ENCODE measurements at regions not wholly inside any gene's neighbourhood (a gene's known extent, or its start where the extent isn't known, plus 50 kb on each side); places are given as distances from the start of the nearest gene placed in this dataset.

GRCh38 chr4:35938936-35939335, 305.4 kb downstream of the ARAP2 start (continued):
- TF ChIP-seq, protein P1, sequence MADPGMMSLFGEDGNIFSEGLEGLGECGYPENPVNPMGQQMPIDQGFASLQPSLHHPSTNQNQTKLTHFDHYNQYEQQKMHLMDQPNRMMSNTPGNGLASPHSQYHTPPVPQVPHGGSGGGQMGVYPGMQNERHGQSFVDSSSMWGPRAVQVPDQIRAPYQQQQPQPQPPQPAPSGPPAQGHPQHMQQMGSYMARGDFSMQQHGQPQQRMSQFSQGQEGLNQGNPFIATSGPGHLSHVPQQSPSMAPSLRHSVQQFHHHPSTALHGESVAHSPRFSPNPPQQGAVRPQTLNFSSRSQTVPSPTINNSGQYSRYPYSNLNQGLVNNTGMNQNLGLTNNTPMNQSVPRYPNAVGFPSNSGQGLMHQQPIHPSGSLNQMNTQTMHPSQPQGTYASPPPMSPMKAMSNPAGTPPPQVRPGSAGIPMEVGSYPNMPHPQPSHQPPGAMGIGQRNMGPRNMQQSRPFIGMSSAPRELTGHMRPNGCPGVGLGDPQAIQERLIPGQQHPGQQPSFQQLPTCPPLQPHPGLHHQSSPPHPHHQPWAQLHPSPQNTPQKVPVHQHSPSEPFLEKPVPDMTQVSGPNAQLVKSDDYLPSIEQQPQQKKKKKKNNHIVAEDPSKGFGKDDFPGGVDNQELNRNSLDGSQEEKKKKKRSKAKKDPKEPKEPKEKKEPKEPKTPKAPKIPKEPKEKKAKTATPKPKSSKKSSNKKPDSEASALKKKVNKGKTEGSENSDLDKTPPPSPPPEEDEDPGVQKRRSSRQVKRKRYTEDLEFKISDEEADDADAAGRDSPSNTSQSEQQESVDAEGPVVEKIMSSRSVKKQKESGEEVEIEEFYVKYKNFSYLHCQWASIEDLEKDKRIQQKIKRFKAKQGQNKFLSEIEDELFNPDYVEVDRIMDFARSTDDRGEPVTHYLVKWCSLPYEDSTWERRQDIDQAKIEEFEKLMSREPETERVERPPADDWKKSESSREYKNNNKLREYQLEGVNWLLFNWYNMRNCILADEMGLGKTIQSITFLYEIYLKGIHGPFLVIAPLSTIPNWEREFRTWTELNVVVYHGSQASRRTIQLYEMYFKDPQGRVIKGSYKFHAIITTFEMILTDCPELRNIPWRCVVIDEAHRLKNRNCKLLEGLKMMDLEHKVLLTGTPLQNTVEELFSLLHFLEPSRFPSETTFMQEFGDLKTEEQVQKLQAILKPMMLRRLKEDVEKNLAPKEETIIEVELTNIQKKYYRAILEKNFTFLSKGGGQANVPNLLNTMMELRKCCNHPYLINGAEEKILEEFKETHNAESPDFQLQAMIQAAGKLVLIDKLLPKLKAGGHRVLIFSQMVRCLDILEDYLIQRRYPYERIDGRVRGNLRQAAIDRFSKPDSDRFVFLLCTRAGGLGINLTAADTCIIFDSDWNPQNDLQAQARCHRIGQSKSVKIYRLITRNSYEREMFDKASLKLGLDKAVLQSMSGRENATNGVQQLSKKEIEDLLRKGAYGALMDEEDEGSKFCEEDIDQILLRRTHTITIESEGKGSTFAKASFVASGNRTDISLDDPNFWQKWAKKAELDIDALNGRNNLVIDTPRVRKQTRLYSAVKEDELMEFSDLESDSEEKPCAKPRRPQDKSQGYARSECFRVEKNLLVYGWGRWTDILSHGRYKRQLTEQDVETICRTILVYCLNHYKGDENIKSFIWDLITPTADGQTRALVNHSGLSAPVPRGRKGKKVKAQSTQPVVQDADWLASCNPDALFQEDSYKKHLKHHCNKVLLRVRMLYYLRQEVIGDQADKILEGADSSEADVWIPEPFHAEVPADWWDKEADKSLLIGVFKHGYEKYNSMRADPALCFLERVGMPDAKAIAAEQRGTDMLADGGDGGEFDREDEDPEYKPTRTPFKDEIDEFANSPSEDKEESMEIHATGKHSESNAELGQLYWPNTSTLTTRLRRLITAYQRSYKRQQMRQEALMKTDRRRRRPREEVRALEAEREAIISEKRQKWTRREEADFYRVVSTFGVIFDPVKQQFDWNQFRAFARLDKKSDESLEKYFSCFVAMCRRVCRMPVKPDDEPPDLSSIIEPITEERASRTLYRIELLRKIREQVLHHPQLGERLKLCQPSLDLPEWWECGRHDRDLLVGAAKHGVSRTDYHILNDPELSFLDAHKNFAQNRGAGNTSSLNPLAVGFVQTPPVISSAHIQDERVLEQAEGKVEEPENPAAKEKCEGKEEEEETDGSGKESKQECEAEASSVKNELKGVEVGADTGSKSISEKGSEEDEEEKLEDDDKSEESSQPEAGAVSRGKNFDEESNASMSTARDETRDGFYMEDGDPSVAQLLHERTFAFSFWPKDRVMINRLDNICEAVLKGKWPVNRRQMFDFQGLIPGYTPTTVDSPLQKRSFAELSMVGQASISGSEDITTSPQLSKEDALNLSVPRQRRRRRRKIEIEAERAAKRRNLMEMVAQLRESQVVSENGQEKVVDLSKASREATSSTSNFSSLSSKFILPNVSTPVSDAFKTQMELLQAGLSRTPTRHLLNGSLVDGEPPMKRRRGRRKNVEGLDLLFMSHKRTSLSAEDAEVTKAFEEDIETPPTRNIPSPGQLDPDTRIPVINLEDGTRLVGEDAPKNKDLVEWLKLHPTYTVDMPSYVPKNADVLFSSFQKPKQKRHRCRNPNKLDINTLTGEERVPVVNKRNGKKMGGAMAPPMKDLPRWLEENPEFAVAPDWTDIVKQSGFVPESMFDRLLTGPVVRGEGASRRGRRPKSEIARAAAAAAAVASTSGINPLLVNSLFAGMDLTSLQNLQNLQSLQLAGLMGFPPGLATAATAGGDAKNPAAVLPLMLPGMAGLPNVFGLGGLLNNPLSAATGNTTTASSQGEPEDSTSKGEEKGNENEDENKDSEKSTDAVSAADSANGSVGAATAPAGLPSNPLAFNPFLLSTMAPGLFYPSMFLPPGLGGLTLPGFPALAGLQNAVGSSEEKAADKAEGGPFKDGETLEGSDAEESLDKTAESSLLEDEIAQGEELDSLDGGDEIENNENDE (IDR thresholded peaks at IDR 0.05; ENCODE audit: insufficient replicate concordance, low read length): no peak
- TF ChIP-seq NRF1 (IDR thresholded peaks at IDR 0.05; ENCODE audit: low read depth, low read length) (no peak), HDAC6 (IDR thresholded peaks at IDR 0.05; ENCODE audit: low read depth, low read length) (no peak), CEBPB (IDR thresholded peaks at IDR 0.05; ENCODE audit: low read depth, low read length) (no peak), EP300 (IDR thresholded peaks at IDR 0.05; ENCODE audit: borderline replicate concordance in 1 of 2, low read depth in 2 of 2, low read length in 2 of 2) (no peak), SIRT6 (IDR thresholded peaks at IDR 0.05; ENCODE audit: low read length) (no peak), SP1 (IDR thresholded peaks at IDR 0.05; ENCODE audit: low read depth, low read length) (no peak)
- TF ChIP-seq, protein P2, sequence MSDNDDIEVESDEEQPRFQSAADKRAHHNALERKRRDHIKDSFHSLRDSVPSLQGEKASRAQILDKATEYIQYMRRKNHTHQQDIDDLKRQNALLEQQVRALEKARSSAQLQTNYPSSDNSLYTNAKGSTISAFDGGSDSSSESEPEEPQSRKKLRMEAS (IDR thresholded peaks at IDR 0.05): no peak
